SH-SY5Y (cell line): ENCODE measurements at regions not wholly inside any gene's neighbourhood (a gene's known extent, or its start where the extent isn't known, plus 50 kb on each side); places are given as distances from the start of the nearest gene placed in this dataset.

ENCODE experiments used
- GATA2 ChIP-seq: IDR thresholded peaks from 2 replicates; pipeline ENCODE4 v1.6.1; 2011; ENCODE audit warnings: mild to moderate bottlenecking, low read depth, low read length
- GATA3 ChIP-seq: IDR thresholded peaks from 2 replicates; pipeline ENCODE4 v1.6.1; 2011; ENCODE audit warnings: low read depth, mild to moderate bottlenecking, low read length, moderate library complexity

DNA sequence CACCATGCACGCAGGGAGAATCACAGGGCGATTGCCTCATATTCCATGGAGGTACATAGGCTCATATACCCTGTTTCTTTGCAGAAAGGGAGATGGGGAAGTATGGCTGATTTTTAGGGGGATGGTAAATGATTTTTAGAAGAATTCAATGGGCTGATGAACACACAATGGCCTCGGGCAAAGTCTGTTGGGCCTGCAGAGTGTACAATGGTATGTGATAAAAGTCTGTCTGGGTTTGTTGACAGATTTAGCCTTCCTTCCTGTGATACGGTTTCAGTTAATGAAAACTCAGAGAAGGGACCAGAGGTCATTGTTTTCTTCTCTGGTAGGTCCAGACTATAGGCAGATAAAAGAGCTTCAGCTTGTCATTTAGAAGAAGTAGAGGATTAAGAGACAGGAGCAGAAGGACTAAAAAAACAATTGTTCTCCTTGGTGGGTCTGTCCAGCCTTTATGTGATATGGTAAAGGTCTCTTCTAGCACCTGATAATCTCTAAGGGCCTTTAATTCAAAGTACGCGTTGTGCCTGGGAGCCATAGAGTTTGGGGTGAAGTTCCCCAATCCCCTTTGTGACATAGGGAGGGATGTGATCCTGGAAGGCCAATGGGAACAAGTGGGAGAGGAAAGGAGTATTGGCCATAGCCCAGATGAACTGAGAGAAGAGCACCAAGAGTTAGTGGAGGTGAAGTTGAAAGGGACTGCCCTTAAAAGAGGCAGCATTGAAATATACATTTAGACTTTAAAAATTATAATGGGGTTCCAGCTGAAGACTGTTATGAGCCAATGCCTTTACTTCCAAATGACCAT lies 107.5 kb upstream of the SERPINE2 start:
- TF ChIP-seq GATA3 = no peak
- TF ChIP-seq GATA2 = no peak

DNA sequence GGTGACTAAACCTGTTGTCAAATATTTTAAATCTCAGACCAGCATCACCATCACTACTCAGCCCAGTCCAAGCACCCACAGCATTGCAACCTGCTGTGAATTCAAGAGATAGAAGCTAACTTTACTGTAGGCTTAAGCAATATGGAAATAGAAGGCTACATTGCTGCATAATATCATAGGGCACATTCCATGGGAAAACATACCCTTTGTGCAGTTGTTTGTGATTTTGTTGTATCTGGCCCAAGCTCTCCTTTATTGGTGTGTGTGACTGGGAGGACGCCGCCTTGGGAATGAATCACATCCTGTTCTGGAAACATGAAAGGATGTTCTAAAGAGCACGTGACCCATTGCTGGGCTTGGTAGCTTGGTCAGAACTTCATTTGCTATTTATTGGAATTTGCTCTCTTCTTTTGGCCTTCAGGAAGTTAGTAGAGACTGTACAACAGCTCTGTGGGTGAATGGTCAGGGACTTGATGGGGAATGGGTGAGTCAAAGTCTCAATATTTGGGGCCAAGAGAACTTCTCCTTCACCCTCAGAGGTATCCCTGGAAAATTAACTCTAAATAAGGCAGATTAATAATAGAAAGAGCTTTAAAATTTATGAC lies 106.8 kb upstream of the SERPINE2 start:
- TF ChIP-seq GATA3 = no peak
- TF ChIP-seq GATA2 = no peak

GRCh38 chr2:224143526-224143925 lies 104.4 kb upstream of the SERPINE2 start:
- TF ChIP-seq GATA2 = no peak
- no peak for TF ChIP-seq GATA3

DNA sequence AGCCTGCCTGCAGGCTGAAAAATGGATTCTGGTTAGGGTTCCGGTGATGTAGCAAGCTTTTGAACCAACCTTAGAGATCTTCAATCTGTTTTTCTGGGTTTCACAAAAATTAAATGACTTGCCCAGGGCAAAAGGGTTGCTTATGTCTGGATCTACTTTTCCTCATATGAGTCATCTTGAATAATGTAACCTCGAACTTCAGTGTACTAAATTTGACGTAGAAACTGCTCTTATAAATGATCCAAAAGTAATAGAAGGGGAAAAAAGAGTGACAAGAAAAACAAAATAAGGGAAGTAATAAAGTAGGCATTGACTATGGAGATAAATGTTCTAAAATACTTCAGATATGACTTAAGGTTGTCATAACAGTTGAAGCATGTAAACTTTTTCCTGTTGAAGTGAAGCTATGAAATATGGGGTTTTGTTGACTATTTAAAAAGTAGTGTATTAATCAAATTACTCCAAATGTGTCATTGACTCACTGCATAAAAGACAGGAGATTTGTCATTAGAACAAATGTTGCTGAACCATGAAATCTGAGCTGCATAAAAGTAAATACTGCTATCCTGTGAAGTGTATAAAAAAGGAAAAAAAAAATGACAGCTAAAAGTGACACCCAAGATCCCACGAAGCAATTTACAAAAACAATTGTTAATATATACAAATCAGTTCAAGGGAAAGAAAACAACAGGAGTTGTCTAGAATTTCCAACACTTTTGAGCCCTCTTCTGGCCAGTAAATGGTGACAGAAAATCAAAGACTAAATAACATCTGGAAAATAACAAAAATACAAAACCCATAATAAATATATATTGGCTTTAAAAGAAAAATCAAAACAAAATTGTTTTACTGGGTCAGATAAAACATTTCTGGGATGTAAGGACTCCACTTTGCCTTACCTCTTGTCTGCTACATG lies 103.6 kb upstream of the SERPINE2 start:
- TF ChIP-seq GATA3 (no peak), GATA2 (no peak)

DNA sequence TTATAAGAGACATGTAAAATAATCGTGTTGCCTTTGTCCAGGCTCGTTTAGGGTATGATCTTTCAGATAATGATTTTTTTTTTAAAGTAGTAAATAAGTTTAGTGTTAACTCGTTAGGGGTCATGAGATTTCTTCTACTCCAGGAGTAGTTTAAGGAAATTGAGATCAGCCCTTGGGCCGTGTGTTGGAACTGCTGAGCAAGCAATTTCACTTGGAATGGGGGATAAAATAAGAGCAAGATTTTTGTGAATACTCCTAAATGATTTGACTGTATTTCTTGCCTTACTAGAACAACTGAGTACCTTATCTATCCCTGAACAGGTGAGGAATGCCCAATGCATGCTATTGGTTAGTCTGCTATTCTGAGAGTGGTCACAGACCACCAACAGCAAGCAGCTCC lies 102.2 kb upstream of the SERPINE2 start:
- TF ChIP-seq GATA2 = no peak
- TF ChIP-seq GATA3 = no peak

DNA sequence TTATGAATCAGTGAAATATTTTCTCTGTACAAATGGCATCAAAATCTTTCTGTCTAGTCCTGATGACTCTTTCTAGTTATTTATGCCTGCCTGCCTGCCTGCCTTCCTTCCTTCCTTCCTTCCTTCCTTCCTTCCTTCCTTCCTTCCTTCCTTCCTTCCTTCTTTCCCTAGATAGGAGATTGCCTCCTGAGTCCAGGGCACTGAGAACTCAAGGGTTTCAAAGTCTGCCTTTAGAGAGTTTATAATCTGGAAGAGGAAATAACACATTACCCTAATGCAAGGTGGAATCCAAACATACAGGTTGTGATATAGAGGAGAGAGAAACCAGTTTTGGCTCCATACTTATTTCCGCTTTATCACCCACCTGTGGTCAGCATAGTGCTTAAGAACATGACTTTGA lies 98.1 kb upstream of the SERPINE2 start:
- TF ChIP-seq GATA3 (no peak), GATA2 (no peak)

DNA sequence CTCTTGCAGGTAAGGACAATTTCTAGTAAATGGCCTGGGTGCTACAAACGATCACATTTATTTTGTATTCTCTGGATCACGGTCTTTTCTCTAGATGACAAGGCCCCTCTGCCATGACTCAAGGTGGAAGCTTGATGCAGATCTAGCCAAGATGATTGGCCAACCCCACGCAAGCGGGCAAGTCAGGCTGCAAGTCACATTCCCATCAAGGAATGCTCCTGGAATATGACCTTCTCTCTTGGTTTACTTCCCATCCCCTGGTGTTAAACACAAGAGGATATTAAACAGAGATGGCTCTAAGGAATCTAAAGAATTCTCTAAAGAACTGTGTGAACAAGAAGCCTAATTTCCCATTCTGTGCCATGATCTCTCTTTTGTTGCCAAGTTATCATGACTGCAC lies 97.3 kb upstream of the SERPINE2 start:
- TF ChIP-seq GATA2 = no peak
- TF ChIP-seq GATA3 = no peak

DNA sequence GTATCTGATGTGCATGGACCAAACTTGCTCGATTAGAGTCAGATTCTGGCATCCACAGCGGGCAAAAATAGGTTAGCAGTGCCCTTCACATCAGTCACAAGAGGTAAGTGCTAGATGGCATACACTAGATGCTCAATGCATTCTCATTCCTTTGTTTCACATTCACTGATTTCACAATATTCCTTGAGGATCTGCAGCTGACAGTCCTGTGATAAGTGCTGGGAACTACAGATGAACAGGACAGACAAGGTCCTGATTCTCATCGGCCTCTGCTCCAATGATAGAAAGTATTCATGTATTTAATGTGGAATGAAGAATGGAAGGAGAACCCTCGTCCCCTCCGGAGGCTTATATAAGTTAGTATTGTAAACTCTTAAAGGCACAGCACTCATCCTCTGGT lies 96.8 kb upstream of the SERPINE2 start:
- TF ChIP-seq GATA2 (no peak), GATA3 (no peak)

DNA sequence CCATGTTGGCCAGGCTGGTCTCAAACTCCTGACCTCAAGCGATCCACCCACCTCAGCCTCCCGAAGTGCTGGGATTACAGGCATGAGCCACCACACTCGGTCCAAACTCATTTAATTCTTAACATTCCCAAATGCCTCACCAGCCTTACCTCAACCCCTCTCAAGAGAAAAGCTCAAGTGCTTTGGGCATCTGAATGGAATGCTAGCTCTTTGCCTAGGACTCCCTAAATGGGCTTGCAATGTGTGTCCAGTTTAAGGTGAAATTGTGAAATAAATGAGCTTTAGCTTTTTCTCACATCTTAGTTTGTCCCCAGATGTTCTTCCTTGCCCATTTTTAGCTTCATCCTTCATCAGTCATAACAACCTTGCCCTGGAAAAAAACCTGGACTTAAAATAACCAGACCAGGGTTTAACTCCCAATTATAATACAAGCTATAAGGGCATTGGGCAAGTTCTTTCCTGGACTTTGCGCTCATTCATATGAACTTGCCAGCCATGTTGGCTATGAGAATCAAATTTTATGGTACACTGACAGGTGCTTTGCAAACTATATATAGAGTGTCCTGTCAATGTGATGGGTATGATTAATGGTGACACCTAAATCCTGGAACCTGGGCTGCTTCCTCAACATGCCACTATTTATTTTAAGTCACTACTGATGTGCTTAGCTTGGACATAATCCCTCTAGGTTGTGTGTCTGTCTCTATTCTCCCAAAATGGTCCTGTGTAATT lies 95.1 kb upstream of the SERPINE2 start:
- TF ChIP-seq GATA2 (no peak), GATA3 (no peak)

DNA sequence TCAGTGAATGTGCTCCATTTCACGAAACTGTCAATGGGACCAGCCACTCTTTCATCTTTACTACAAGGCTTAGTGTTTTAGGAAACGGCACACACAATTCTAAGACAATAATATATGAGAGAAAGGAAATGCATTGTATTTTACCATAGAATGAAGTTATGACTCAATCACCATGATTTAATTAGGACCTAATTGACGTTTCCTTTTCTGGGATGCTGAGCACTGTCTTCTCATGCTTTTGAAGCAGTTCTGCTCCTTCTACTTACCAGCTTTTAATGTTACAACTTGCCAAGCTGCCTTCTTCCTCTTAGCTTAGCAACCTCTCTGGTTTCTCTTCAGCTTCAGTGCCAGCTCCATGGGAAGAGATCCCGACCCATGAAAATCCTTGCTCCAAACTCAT lies 94.3 kb upstream of the SERPINE2 start:
- TF ChIP-seq GATA2 (no peak), GATA3 (no peak)

GRCh38 chr2:224127871-224128501 lies 88.9 kb upstream of the SERPINE2 start:
- TF ChIP-seq GATA2 = no peak
- no peak for TF ChIP-seq GATA3

DNA sequence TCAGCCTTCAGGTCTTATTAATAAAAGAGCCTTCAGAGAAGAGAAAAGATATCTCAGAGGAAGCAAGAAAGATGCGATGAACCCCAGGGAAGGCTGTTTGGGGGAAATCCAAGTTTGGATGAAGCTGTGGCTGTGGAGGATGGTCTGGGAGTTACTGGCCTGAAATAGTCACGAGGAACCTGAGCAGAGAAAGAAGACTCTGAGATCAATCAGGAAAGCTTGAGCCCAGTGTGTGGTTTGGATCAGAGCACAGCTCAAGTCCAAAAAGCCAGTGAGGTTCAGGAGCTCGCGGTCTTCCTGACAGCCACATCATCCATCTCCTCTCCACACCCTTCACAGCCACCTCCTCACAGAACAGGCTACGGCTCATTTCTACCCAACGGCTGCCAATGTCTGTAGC lies 87.4 kb upstream of the SERPINE2 start:
- TF ChIP-seq GATA2 = no peak

DNA sequence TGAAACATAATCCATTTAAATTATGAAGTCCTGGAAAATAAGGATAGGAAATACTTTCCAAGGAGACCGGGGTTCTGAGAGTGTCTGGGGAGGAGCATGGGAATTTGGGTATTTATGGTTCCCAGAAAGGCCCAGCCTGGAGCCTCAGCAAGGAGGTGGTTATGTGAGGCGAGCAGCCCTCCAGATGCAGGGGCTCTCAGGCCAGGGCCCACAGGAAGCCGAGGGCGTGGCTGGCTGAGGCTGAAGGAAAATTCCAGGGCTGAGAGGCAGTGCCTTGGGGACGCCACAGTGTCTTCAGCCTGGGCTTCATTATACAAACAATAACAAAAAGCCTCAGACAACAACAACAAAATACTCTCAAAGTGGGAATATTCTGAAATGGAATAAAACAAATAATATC lies 86.9 kb upstream of the SERPINE2 start:
- TF ChIP-seq GATA2 = no peak
- no peak for TF ChIP-seq GATA3

GRCh38 chr2:224122542-224122941 lies 83.5 kb upstream of the SERPINE2 start:
- no peak for TF ChIP-seq GATA2
- no peak for TF ChIP-seq GATA3
